ENCODE measurements at regions not wholly inside any gene's neighbourhood (a gene's known extent, or its start where the extent isn't known, plus 50 kb on each side); places are given as distances from the start of the nearest gene placed in this dataset.

DNA sequence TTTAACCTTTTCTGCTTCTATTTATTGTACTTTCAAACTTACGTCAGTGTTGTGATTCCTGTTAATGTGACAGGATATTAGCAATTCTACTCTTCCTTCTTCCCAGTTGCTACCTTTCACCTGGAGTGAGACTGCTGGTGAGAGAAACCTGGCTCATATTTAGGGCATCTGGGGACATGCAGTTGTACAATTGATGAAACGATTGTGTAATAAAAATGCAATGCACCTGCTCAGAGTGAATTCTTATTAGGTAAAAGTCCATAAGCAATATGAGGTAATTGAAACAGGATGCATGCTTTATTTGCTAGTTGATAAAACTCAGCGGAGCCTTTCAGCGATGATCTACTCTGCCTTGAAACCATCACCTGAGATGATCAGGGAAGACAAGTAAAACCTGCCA lies 116.1 kb upstream of the FBXO33 start:
- no peak overlapping the region for H2AFZ ChIP-seq (ENCODE audit: insufficient read depth, low read depth, low read length, poor library complexity, severe bottlenecking)
- DNase-seq, result no peak
- Mint-ChIP-seq H3K4me3 (no peak overlapping the region), H3K9me3 (peaks cover 4 to 13% (median 11%) of the 10 kb centered on the region in 7 donors), H3K27me3 (ENCODE audit: low read depth in 3 of 3) (peaks cover 0 to 1% (median 0%) of the 10 kb centered on the region in 3 donors), H3K36me3 (no peaks in the 10 kb centered on the region), H3K4me1 (no peaks in the 10 kb centered on the region), H3K27ac (no peak overlapping the region)
- H3K79me2 ChIP-seq (ENCODE audit: insufficient read depth, low read length), result no peaks in the 10 kb centered on the region
- H3K9ac ChIP-seq (ENCODE audit: insufficient read depth, low read length, poor library complexity, severe bottlenecking), result no peak overlapping the region
- 100% methylated on average over 3 of the region's 4 CpGs for WGBS (ENCODE audit: insufficient coverage)
- H3K4me1 ChIP-seq (ENCODE audit: control insufficient read depth in 1 of 2, insufficient read depth in 2 of 2, low read length in 2 of 2), result no peaks in the 10 kb centered on the region
- peaks cover 6 to 10% of the 10 kb centered on the region in 2 donors for H3K9me3 ChIP-seq (replicated peaks in 1 of 2; ENCODE audit: control insufficient read depth in 1 of 2, insufficient read depth in 1 of 2, low read length in 2 of 2)
- H3K27ac ChIP-seq (ENCODE audit: low read depth in 1 of 2, low read length in 2 of 2), result no peak overlapping the region
- H3K4me3 ChIP-seq (replicated peaks in 1 of 3; ENCODE audit: low read depth in 2 of 3, low read length in 3 of 3), result no peak overlapping the region
- intact Hi-C loops (cut with micrococcal nuclease), result no loop called here
- H3K27me3 ChIP-seq (ENCODE audit: control insufficient read depth in 2 of 2, insufficient read depth in 2 of 2, low read length in 2 of 2), result no peaks in the 10 kb centered on the region
- TF ChIP-seq, protein P1, sequence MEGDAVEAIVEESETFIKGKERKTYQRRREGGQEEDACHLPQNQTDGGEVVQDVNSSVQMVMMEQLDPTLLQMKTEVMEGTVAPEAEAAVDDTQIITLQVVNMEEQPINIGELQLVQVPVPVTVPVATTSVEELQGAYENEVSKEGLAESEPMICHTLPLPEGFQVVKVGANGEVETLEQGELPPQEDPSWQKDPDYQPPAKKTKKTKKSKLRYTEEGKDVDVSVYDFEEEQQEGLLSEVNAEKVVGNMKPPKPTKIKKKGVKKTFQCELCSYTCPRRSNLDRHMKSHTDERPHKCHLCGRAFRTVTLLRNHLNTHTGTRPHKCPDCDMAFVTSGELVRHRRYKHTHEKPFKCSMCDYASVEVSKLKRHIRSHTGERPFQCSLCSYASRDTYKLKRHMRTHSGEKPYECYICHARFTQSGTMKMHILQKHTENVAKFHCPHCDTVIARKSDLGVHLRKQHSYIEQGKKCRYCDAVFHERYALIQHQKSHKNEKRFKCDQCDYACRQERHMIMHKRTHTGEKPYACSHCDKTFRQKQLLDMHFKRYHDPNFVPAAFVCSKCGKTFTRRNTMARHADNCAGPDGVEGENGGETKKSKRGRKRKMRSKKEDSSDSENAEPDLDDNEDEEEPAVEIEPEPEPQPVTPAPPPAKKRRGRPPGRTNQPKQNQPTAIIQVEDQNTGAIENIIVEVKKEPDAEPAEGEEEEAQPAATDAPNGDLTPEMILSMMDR (IDR thresholded peaks at IDR 0.05), result no peak
- no peaks in the 10 kb centered on the region for H4K20me1 ChIP-seq (ENCODE audit: insufficient read depth, low read length)
- H3K4me2 ChIP-seq (replicated peaks; ENCODE audit: extremely low read depth, low read length, poor library complexity, severe bottlenecking), result no peak overlapping the region
- no peaks in the 10 kb centered on the region for H3K36me3 ChIP-seq (replicated peaks in 1 of 2; ENCODE audit: control insufficient read depth in 1 of 2, insufficient read depth in 2 of 2, low read length in 2 of 2)

DNA sequence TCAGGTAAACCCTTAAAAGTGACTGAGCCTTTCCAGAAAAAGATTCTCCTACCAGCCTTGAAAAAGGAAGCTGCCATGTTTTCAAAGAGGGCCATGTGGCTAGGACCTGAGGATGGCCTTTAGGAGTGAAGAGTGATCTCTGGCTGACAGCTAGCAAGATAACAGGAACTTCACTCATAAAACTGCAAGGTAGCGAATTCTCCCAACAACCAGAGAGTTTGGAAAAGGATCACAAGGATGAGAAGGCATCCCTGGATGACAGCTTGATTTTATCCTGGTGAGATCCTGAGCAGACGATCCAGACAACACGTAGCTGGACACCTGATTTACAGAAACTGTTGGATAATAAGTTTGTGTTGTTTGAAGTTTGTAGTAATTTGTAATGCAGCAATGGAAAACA lies 115.6 kb upstream of the FBXO33 start:
- Mint-ChIP-seq H3K9me3 (peaks cover 4 to 12% (median 11%) of the 10 kb centered on the region in 7 donors), H3K4me1 (no peaks in the 10 kb centered on the region), H3K27me3 (ENCODE audit: low read depth in 3 of 3) (peaks cover 0 to 1% (median 0%) of the 10 kb centered on the region in 3 donors), H3K36me3 (no peaks in the 10 kb centered on the region), H3K27ac (no peak overlapping the region), H3K4me3 (no peak overlapping the region)
- Histone ChIP-seq H3K27me3 (ENCODE audit: control insufficient read depth in 2 of 2, insufficient read depth in 2 of 2, low read length in 2 of 2) (no peaks in the 10 kb centered on the region), H4K20me1 (ENCODE audit: insufficient read depth, low read length) (no peaks in the 10 kb centered on the region), H3K27ac (ENCODE audit: low read depth in 1 of 2, low read length in 2 of 2) (no peak overlapping the region), H3K4me1 (ENCODE audit: control insufficient read depth in 1 of 2, insufficient read depth in 2 of 2, low read length in 2 of 2) (no peaks in the 10 kb centered on the region), H3K4me3 (replicated peaks in 1 of 3; ENCODE audit: low read depth in 2 of 3, low read length in 3 of 3) (no peak overlapping the region), H3K9ac (ENCODE audit: insufficient read depth, low read length, poor library complexity, severe bottlenecking) (no peak overlapping the region), H3K79me2 (ENCODE audit: insufficient read depth, low read length) (no peaks in the 10 kb centered on the region), H3K9me3 (replicated peaks in 1 of 2; ENCODE audit: control insufficient read depth in 1 of 2, insufficient read depth in 1 of 2, low read length in 2 of 2) (peaks cover 6 to 10% of the 10 kb centered on the region in 2 donors), H3K36me3 (replicated peaks in 1 of 2; ENCODE audit: control insufficient read depth in 1 of 2, insufficient read depth in 2 of 2, low read length in 2 of 2) (no peaks in the 10 kb centered on the region), H3K4me2 (replicated peaks; ENCODE audit: extremely low read depth, low read length, poor library complexity, severe bottlenecking) (no peak overlapping the region), H2AFZ (ENCODE audit: insufficient read depth, low read depth, low read length, poor library complexity, severe bottlenecking) (no peak overlapping the region)
- TF ChIP-seq, protein P1 (IDR thresholded peaks at IDR 0.05), result no peak
- no CpG with 5 or more reads among the region's 3 CpGs for WGBS (ENCODE audit: insufficient coverage)
- intact Hi-C loops (cut with micrococcal nuclease), result no loop called here
- no peak for DNase-seq
